ACC112 (cell line): ENCODE measurements at regions not wholly inside any gene's neighbourhood (a gene's known extent, or its start where the extent isn't known, plus 50 kb on each side); places are given as distances from the start of the nearest gene placed in this dataset.
"Not testable (repeated sequence)": the region's sequence is repeated elsewhere in the genome, so short reads cannot be mapped to it uniquely, and the experiment has no call there.

Experiments
- H2AFZ ChIP-seq: fragments of 200-600 bp; sonication (generic); one replicate; pipeline ENCODE4 v1.6.0; 2017; ENCODE audit warnings: antibody characterized with exemption, low read length; ENCODE audit not compliant: unreplicated experiment
- H3K27ac ChIP-seq: fragments of 200-600 bp; sonication (generic); 2 replicates; pipeline ENCODE4 v1.5.1; 2014; ENCODE audit warnings: low read depth, mild to moderate bottlenecking, antibody characterized with exemption, low read length, moderate library complexity
- H3K27me3 ChIP-seq: fragments of 200-600 bp; sonication (generic); 2 replicates; pipeline ENCODE4 v1.6.1; 2014; ENCODE audit warnings: mild to moderate bottlenecking, antibody characterized with exemption, low read length, moderate library complexity, mixed read lengths; ENCODE audit not compliant: insufficient read depth
- H3K36me3 ChIP-seq: fragments of 200-600 bp; sonication (generic); 2 replicates; pipeline ENCODE4 v1.6.1; 2016; ENCODE audit warnings: mild to moderate bottlenecking, antibody characterized with exemption, low read length, moderate library complexity, mixed read lengths; ENCODE audit not compliant: insufficient read depth
- H3K4me1 ChIP-seq: fragments of 200-600 bp; sonication (generic); one replicate; pipeline ENCODE4 v1.6.1; 2016; ENCODE audit warnings: low read length, mixed read lengths; ENCODE audit not compliant: insufficient read depth, unreplicated experiment, control insufficient read depth
- H3K4me3 ChIP-seq: fragments of 200-600 bp; sonication (generic); 2 replicates; pipeline ENCODE4 v1.5.1; 2014; ENCODE audit warnings: mild to moderate bottlenecking, low read depth, low read length
- H3K79me2 ChIP-seq: fragments of 200-600 bp; sonication (generic); one replicate; pipeline ENCODE4 v1.6.0; 2016; ENCODE audit warnings: low read length; ENCODE audit not compliant: control insufficient read depth, unreplicated experiment, insufficient read depth

GRCh38 chr7:94183289-94183749, 179.2 kb upstream of the BET1 start:
- H3K27ac ChIP-seq: peak overlapping the region; percentile 100
- H3K4me3 ChIP-seq: peak overlapping the region; percentile 50
- H3K27me3 ChIP-seq: no peaks in the 10 kb centered on the region
- no peak overlapping the region for H2AFZ ChIP-seq
- H3K79me2 ChIP-seq: no peaks in the 10 kb centered on the region
- H3K4me1 ChIP-seq: peaks cover 35% of the 10 kb centered on the region
- no peaks in the 10 kb centered on the region for H3K36me3 ChIP-seq

GRCh38 chr7:94183891-94184290, 179.7 kb upstream of the BET1 start:
- no peaks in the 10 kb centered on the region for H3K27me3 ChIP-seq
- H2AFZ ChIP-seq: peak overlapping the region; percentile 43
- H3K36me3 ChIP-seq: no peaks in the 10 kb centered on the region
- H3K27ac ChIP-seq: peak overlapping the region; percentile 100
- no peaks in the 10 kb centered on the region for H3K79me2 ChIP-seq
- peak overlapping the region; percentile 14; the same call in 1 of the 2 replicates for H3K4me3 ChIP-seq
- H3K4me1 ChIP-seq: peaks cover 40% of the 10 kb centered on the region

GRCh38 chr7:94188350-94188749, 184.2 kb upstream of the BET1 start:
- Histone ChIP-seq H3K27me3 (no peaks in the 10 kb centered on the region), H3K36me3 (no peaks in the 10 kb centered on the region), H2AFZ (peak overlapping the region; percentile 45), H3K4me3 (no peak overlapping the region), H3K79me2 (no peaks in the 10 kb centered on the region), H3K4me1 (peaks cover 36% of the 10 kb centered on the region), H3K27ac (peak overlapping the region; percentile 73)

GRCh38 chr7:94190599-94191061, 186.5 kb upstream of the BET1 start:
- peak overlapping the region; percentile 63 for H3K27ac ChIP-seq
- no peaks in the 10 kb centered on the region for H3K79me2 ChIP-seq
- no peak overlapping the region for H2AFZ ChIP-seq
- no peaks in the 10 kb centered on the region for H3K36me3 ChIP-seq
- no peaks in the 10 kb centered on the region for H3K27me3 ChIP-seq
- H3K4me3 ChIP-seq: peak overlapping the region; percentile 14; the same call in 1 of the 2 replicates
- H3K4me1 ChIP-seq: peaks cover 31% of the 10 kb centered on the region

- H3K4me1 ChIP-seq: peaks cover 27% of the 10 kb centered on the region
- H3K4me3 ChIP-seq, H3K36me3 ChIP-seq, H3K79me2 ChIP-seq, H3K27me3 ChIP-seq, H3K27ac ChIP-seq, H2AFZ ChIP-seq: not testable (repeated sequence)
These were observed 190.3 kb upstream of the BET1 start for GRCh38 chr7:94194426-94194825.

GRCh38 chr7:94195201-94195600, 191.0 kb upstream of the BET1 start:
- Histone ChIP-seq H2AFZ (no peak overlapping the region), H3K27ac (no peak overlapping the region), H3K4me3 (no peak overlapping the region), H3K79me2 (no peaks in the 10 kb centered on the region), H3K4me1 (peaks cover 23% of the 10 kb centered on the region), H3K36me3 (no peaks in the 10 kb centered on the region), H3K27me3 (no peaks in the 10 kb centered on the region)

- H3K36me3 ChIP-seq: no peaks in the 10 kb centered on the region
- H3K4me1 ChIP-seq: peaks cover 18% of the 10 kb centered on the region
- no peaks in the 10 kb centered on the region for H3K27me3 ChIP-seq
- H3K27ac ChIP-seq: no peak overlapping the region
- no peaks in the 10 kb centered on the region for H3K79me2 ChIP-seq
- H3K4me3 ChIP-seq: no peak overlapping the region
- H2AFZ ChIP-seq: peak overlapping the region; percentile 15
These were observed 191.7 kb upstream of the BET1 start for GRCh38 chr7:94195813-94196212.

- H3K4me3 ChIP-seq: no peak overlapping the region
- H3K27ac ChIP-seq: no peak overlapping the region
- no peaks in the 10 kb centered on the region for H3K27me3 ChIP-seq
- H2AFZ ChIP-seq: peak overlapping the region; percentile 0
- no peaks in the 10 kb centered on the region for H3K79me2 ChIP-seq
- peaks cover 5% of the 10 kb centered on the region for H3K4me1 ChIP-seq
- no peaks in the 10 kb centered on the region for H3K36me3 ChIP-seq
These were observed 189.2 kb upstream of the COL1A2 start for GRCh38 chr7:94205529-94205928.

GRCh38 chr7:94206295-94206694, 188.4 kb upstream of the COL1A2 start:
- Histone ChIP-seq H3K27ac (no peak overlapping the region), H3K4me3 (no peak overlapping the region), H2AFZ (no peak overlapping the region), H3K4me1 (peaks cover 5% of the 10 kb centered on the region), H3K36me3 (no peaks in the 10 kb centered on the region), H3K27me3 (no peaks in the 10 kb centered on the region), H3K79me2 (no peaks in the 10 kb centered on the region)

- Histone ChIP-seq H3K4me1 (peaks cover 6% of the 10 kb centered on the region), H3K4me3 (no peak overlapping the region), H3K79me2 (no peaks in the 10 kb centered on the region), H2AFZ (no peak overlapping the region), H3K27ac (no peak overlapping the region), H3K27me3 (no peaks in the 10 kb centered on the region), H3K36me3 (no peaks in the 10 kb centered on the region)
These were observed 182.5 kb upstream of the COL1A2 start for GRCh38 chr7:94212160-94212559.

GRCh38 chr7:94216944-94217461, 177.7 kb upstream of the COL1A2 start:
- Histone ChIP-seq H2AFZ (peak overlapping the region; percentile 34), H3K79me2 (no peaks in the 10 kb centered on the region), H3K4me3 (no peak overlapping the region), H3K4me1 (peaks cover 8% of the 10 kb centered on the region), H3K36me3 (no peaks in the 10 kb centered on the region), H3K27ac (peak overlapping the region; percentile 24; the same call in 1 of the 2 replicates), H3K27me3 (no peaks in the 10 kb centered on the region)
